Gastrocnemius medialis (tissue), 4 donors: ENCODE measurements at regions not wholly inside any gene's neighbourhood (a gene's known extent, or its start where the extent isn't known, plus 50 kb on each side); places are given as distances from the start of the nearest gene placed in this dataset.

Source experiments
- POLR2A ChIP-seq, 2 donors: fragments of 450-650 bp; IDR thresholded peaks; one replicate each; pipeline ENCODE4 v1.6.1; 2017; ENCODE audit warnings: antibody characterized with exemption in 2 of 2, mild to moderate bottlenecking in 2 of 2, moderate library complexity in 2 of 2
- TF ChIP-seq, protein P1 (sequence below), 5 experiments: fragments of 450-650 bp in 3 of 5; fragments of 200-600 bp in 2 of 5; sonication (generic) in 2 of 5; IDR thresholded peaks in 4 of 5; conservative IDR thresholded peaks in 1 of 5; 1 replicate in 4 of 5; 2 replicates in 1 of 5; pipeline ENCODE4 v1.5.1; 2016 to 2019; ENCODE audit warnings: antibody characterized with exemption in 5 of 5, mild to moderate bottlenecking in 3 of 5, moderate library complexity in 3 of 5

- TF ChIP-seq, protein P1, sequence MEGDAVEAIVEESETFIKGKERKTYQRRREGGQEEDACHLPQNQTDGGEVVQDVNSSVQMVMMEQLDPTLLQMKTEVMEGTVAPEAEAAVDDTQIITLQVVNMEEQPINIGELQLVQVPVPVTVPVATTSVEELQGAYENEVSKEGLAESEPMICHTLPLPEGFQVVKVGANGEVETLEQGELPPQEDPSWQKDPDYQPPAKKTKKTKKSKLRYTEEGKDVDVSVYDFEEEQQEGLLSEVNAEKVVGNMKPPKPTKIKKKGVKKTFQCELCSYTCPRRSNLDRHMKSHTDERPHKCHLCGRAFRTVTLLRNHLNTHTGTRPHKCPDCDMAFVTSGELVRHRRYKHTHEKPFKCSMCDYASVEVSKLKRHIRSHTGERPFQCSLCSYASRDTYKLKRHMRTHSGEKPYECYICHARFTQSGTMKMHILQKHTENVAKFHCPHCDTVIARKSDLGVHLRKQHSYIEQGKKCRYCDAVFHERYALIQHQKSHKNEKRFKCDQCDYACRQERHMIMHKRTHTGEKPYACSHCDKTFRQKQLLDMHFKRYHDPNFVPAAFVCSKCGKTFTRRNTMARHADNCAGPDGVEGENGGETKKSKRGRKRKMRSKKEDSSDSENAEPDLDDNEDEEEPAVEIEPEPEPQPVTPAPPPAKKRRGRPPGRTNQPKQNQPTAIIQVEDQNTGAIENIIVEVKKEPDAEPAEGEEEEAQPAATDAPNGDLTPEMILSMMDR (IDR thresholded peaks at IDR 0.05 in 4 of 5, conservative IDR thresholded peaks at IDR 0.05 in 1 of 5), result no peak
- no peak for TF ChIP-seq POLR2A (IDR thresholded peaks at IDR 0.05)
Observed at GRCh38 chrX:147848543-147849443, 62.9 kb upstream of the FMR1 start.
